Liver (tissue), 8 donors: ENCODE measurements at regions not wholly inside any gene's neighbourhood (a gene's known extent, or its start where the extent isn't known, plus 50 kb on each side); places are given as distances from the start of the nearest gene placed in this dataset.

Experiments
- DNase-seq: peaks from one replicate; pipeline ENCODE4 v3.0.0-alpha.2; 2017; ENCODE audit warnings: low spot score
- H3K27ac ChIP-seq, 2 donors: one replicate each; pipeline ENCODE4 v1.7.0; 2013; ENCODE audit warnings: inconsistent platforms in 2 of 2, low read length in 2 of 2, control low read depth in 1 of 2, low read depth in 1 of 2, mild to moderate bottlenecking in 1 of 2
- H3K27me3 ChIP-seq, 4 donors: one replicate each; pipeline versions ENCODE4 v1.6.1 to v1.7.0; 2013; ENCODE audit warnings: low read length in 3 of 4, inconsistent platforms in 1 of 4, mild to moderate bottlenecking in 1 of 4, moderate library complexity in 1 of 4; ENCODE audit not compliant: control insufficient read depth in 4 of 4, insufficient read depth in 4 of 4
- H3K36me3 ChIP-seq, 4 donors: one replicate each; pipeline versions ENCODE4 v1.6.1 to v1.7.0; 2013; ENCODE audit warnings: low read length in 3 of 4, mild to moderate bottlenecking in 3 of 4, low read depth in 1 of 4, moderate library complexity in 1 of 4; ENCODE audit not compliant: control insufficient read depth in 4 of 4, insufficient read depth in 3 of 4
- H3K4me1 ChIP-seq, 4 donors: one replicate each; pipeline versions ENCODE4 v1.6.1 to v1.7.0; 2013; ENCODE audit warnings: low read length in 3 of 4, mild to moderate bottlenecking in 3 of 4, moderate library complexity in 1 of 4; ENCODE audit not compliant: control insufficient read depth in 4 of 4, insufficient read depth in 4 of 4
- H3K4me3 ChIP-seq, 3 donors: one replicate each; pipeline versions ENCODE4 v1.6.1 to v1.7.0; 2013; ENCODE audit warnings: low read length in 3 of 3, control low read depth in 1 of 3, low read depth in 1 of 3, mild to moderate bottlenecking in 1 of 3
- H3K9ac ChIP-seq, 2 donors: one replicate each; pipeline ENCODE4 v1.7.0; 2013; ENCODE audit warnings: low read length in 2 of 2, mild to moderate bottlenecking in 2 of 2, moderate library complexity in 2 of 2, control low read depth in 1 of 2, low read depth in 1 of 2
- H3K9me3 ChIP-seq, 4 donors: one replicate each; pipeline versions ENCODE4 v1.6.1 to v1.7.0; 2013; ENCODE audit warnings: low read length in 3 of 4; ENCODE audit not compliant: control insufficient read depth in 4 of 4
- EGR1 ChIP-seq, 2 donors: IDR thresholded peaks; 2 replicates each; pipeline ENCODE4 v1.6.1; 2016 to 2018; ENCODE audit warnings: antibody characterized with exemption in 2 of 2, low read depth in 2 of 2
- FOXA1 ChIP-seq: IDR thresholded peaks from 2 replicates; pipeline ENCODE4 v1.6.1; 2016; ENCODE audit warnings: antibody characterized with exemption
- FOXA2 ChIP-seq: IDR thresholded peaks from 2 replicates; pipeline ENCODE4 v1.6.1; 2016; ENCODE audit warnings: antibody characterized with exemption
- GABPA ChIP-seq, 2 donors: IDR thresholded peaks in 1 of 2; conservative IDR thresholded peaks in 1 of 2; 2 replicates each; pipeline ENCODE4 v1.6.1; 2016; ENCODE audit warnings: antibody characterized with exemption in 2 of 2, mild to moderate bottlenecking in 1 of 2, moderate library complexity in 1 of 2
- HNF4A ChIP-seq, 2 donors: conservative IDR thresholded peaks; 2 replicates each; pipeline ENCODE4 v1.6.1; 2016; ENCODE audit warnings: antibody characterized with exemption in 2 of 2, mild to moderate bottlenecking in 2 of 2
- HNF4G ChIP-seq: IDR thresholded peaks from 2 replicates; pipeline ENCODE4 v1.6.1; 2016; ENCODE audit warnings: antibody characterized with exemption
- JUND ChIP-seq, 2 donors: IDR thresholded peaks; 2 replicates each; pipeline ENCODE4 v1.6.1; 2016; ENCODE audit warnings: antibody characterized with exemption in 2 of 2
- RXRA ChIP-seq, 2 donors: IDR thresholded peaks; 2 replicates each; pipeline ENCODE4 v1.6.1; 2017 to 2018; ENCODE audit warnings: antibody characterized with exemption in 2 of 2, mild to moderate bottlenecking in 1 of 2
- SP1 ChIP-seq: IDR thresholded peaks from 2 replicates; pipeline ENCODE4 v1.6.1; 2018; ENCODE audit warnings: antibody characterized with exemption, mild to moderate bottlenecking
- TAF1 ChIP-seq: conservative IDR thresholded peaks from 2 replicates; pipeline ENCODE4 v1.6.1; 2016; ENCODE audit warnings: antibody characterized with exemption, mild to moderate bottlenecking
- YY1 ChIP-seq: IDR thresholded peaks from 2 replicates; pipeline ENCODE4 v1.6.1; 2016; ENCODE audit warnings: antibody characterized with exemption, mild to moderate bottlenecking
- WGBS: extraction: QIAGEN DNeasy Blood & Tissue Kit; methylation state at CpG from one replicate; pipeline ENCODE4 v1.1.7; 2013; 5-methylcytosine and 5-hydroxymethylcytosine counted together
- TF ChIP-seq, protein P1 (sequence below): IDR thresholded peaks from 2 replicates; pipeline ENCODE4 v1.6.1; 2016; ENCODE audit warnings: antibody characterized with exemption, mild to moderate bottlenecking
- TF ChIP-seq, protein P2 (sequence below): IDR thresholded peaks from 2 replicates; pipeline ENCODE4 v1.6.1; 2016; ENCODE audit warnings: antibody characterized with exemption
- TF ChIP-seq, protein P3 (sequence below): fragments of 150-350 bp; IDR thresholded peaks from 2 replicates; pipeline ENCODE4 v1.5.1; 2017; ENCODE audit warnings: improper control_type of control experiment, low read depth, low read length; ENCODE audit not compliant: missing input control
- TF ChIP-seq, protein P4 (sequence below): IDR thresholded peaks from 2 replicates; pipeline ENCODE4 v1.6.1; 2016; ENCODE audit warnings: antibody characterized with exemption
- donor health status: healthy.
- donor health status: healthy.
- donor health status: healthy.
- donor health status: healthy.
- donor health status: healthy.

DNA sequence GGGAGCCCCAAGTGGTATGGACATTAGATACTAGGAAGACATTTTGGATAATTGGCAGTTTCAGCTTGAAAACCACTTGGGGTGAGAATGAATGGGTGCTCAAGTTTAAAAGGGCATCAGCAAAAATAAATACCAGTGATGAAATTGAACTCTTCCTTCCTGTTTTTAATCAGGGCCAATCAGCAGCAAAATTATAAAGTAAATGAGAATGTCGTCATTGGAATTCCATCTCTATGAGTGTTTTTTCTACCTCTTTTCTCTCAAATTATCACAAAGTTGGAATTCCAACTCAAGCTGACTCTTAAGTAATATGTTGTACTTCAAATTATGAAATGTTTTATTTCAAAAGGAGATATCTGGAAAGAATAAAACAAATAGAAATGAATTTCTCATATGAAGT, 730.6 kb downstream of the METTL15 start (continued):
- TF ChIP-seq, protein P1, sequence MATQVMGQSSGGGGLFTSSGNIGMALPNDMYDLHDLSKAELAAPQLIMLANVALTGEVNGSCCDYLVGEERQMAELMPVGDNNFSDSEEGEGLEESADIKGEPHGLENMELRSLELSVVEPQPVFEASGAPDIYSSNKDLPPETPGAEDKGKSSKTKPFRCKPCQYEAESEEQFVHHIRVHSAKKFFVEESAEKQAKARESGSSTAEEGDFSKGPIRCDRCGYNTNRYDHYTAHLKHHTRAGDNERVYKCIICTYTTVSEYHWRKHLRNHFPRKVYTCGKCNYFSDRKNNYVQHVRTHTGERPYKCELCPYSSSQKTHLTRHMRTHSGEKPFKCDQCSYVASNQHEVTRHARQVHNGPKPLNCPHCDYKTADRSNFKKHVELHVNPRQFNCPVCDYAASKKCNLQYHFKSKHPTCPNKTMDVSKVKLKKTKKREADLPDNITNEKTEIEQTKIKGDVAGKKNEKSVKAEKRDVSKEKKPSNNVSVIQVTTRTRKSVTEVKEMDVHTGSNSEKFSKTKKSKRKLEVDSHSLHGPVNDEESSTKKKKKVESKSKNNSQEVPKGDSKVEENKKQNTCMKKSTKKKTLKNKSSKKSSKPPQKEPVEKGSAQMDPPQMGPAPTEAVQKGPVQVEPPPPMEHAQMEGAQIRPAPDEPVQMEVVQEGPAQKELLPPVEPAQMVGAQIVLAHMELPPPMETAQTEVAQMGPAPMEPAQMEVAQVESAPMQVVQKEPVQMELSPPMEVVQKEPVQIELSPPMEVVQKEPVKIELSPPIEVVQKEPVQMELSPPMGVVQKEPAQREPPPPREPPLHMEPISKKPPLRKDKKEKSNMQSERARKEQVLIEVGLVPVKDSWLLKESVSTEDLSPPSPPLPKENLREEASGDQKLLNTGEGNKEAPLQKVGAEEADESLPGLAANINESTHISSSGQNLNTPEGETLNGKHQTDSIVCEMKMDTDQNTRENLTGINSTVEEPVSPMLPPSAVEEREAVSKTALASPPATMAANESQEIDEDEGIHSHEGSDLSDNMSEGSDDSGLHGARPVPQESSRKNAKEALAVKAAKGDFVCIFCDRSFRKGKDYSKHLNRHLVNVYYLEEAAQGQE, result no peak
- no peak for TF ChIP-seq FOXA2
- TF ChIP-seq FOXA1, result no peak
- no peak for TF ChIP-seq HNF4A (conservative IDR thresholded peaks at IDR 0.05)

DNA sequence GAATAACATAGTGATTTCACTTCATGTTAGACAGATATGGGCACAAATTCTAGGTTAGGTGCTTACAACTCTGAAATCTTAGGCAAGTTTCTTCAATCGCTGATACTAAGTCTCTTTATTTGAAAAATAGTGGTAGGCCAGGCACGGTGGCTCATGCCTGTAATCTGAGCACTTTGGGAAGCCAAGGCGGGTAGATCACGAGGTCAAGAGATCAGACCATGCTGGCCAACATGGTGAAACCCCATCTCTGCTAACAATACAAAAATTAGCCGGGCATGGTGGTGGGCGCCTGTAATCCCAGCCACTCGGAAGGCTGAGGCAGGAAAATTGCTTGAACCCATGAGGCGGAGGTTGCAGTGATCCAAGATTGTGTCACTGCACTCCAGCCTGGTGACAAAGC, 729.4 kb downstream of the METTL15 start:
- Histone ChIP-seq H3K36me3 (no peaks in the 10 kb centered on the region), H3K9me3 (no peaks in the 10 kb centered on the region), H3K4me3 (no peak overlapping the region), H3K4me1 (no peaks in the 10 kb centered on the region), H3K27me3 (no peaks in the 10 kb centered on the region), H3K27ac (no peak overlapping the region), H3K9ac (no peak overlapping the region)
- 86% methylated on average over 8 of the region's 8 CpGs for WGBS
- DNase-seq, result no peak
- TF ChIP-seq FOXA1, result no peak
- TF ChIP-seq TAF1, result no peak

DNA sequence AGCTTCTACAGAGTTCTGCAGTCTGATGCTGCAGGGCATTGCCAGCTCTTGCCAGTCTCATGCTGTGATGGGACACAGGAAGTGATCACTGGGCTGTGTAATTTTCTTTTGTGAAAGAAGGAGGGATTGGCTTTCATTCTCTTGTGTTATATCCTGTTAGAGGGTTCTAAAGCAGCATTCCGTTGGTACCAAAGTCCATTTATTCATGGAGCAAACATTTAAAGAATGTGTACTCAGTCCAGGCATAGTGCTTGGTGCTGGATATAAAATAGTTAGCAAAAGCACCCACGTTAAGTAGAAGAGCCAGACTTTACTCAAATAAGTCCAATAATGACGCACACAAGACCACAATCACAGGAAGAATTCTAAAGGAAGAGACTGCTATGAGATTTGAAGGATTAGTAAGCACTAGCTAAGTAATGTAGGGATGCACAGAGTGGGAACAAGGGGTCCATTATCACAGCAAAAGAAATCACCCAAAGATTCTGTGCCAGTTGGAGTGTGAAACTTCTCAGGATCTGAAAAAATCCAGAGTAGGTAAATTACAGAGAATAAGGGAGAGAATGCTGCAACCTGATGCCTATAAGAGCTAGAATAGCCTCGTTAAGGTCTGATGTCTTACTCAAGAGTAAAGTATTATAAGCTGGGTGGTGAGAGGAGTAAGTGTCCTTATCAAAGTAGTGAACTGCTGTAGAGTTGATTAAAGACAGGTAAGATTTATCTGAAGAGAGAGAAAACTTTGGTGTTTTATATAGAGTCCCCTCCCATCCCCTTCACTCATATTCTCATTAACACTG, 728.3 kb downstream of the METTL15 start:
- no peak for TF ChIP-seq GABPA (IDR thresholded peaks at IDR 0.05 in 1 of 2, conservative IDR thresholded peaks at IDR 0.05 in 1 of 2)
- TF ChIP-seq, protein P2, sequence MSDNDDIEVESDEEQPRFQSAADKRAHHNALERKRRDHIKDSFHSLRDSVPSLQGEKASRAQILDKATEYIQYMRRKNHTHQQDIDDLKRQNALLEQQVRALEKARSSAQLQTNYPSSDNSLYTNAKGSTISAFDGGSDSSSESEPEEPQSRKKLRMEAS, result no peak
- TF ChIP-seq, protein P3, sequence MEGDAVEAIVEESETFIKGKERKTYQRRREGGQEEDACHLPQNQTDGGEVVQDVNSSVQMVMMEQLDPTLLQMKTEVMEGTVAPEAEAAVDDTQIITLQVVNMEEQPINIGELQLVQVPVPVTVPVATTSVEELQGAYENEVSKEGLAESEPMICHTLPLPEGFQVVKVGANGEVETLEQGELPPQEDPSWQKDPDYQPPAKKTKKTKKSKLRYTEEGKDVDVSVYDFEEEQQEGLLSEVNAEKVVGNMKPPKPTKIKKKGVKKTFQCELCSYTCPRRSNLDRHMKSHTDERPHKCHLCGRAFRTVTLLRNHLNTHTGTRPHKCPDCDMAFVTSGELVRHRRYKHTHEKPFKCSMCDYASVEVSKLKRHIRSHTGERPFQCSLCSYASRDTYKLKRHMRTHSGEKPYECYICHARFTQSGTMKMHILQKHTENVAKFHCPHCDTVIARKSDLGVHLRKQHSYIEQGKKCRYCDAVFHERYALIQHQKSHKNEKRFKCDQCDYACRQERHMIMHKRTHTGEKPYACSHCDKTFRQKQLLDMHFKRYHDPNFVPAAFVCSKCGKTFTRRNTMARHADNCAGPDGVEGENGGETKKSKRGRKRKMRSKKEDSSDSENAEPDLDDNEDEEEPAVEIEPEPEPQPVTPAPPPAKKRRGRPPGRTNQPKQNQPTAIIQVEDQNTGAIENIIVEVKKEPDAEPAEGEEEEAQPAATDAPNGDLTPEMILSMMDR, result no peak
- TF ChIP-seq EGR1 (IDR thresholded peaks at IDR 0.05; ENCODE audit: low read depth in 2 of 2), result no peak
- TF ChIP-seq, protein P4, sequence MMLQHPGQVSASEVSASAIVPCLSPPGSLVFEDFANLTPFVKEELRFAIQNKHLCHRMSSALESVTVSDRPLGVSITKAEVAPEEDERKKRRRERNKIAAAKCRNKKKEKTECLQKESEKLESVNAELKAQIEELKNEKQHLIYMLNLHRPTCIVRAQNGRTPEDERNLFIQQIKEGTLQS, result no peak
- no peak for TF ChIP-seq RXRA (IDR thresholded peaks at IDR 0.05)
- no peak for TF ChIP-seq FOXA2
- TF ChIP-seq FOXA1, result no peak
- no peak for TF ChIP-seq TAF1
- TF ChIP-seq YY1, result no peak
- no peak for TF ChIP-seq SP1
- TF ChIP-seq JUND (IDR thresholded peaks at IDR 0.05), result no peak
- TF ChIP-seq HNF4G, result no peak
- no peak overlapping the region for H3K27ac ChIP-seq
- H3K9me3 ChIP-seq, result no peaks in the 10 kb centered on the region
- H3K4me3 ChIP-seq, result no peak overlapping the region
- no peaks in the 10 kb centered on the region for H3K36me3 ChIP-seq
- DNase-seq, result no peak
- 42% methylated on average over 4 of the region's 4 CpGs for WGBS
- no peaks in the 10 kb centered on the region for H3K27me3 ChIP-seq
- no peaks in the 10 kb centered on the region for H3K4me1 ChIP-seq
- no peak overlapping the region for H3K9ac ChIP-seq
